B cell (primary cell): ENCODE measurements at regions not wholly inside any gene's neighbourhood (a gene's known extent, or its start where the extent isn't known, plus 50 kb on each side); places are given as distances from the start of the nearest gene placed in this dataset.

Source experiments
- EZH2 ChIP-seq: IDR thresholded peaks from 2 replicates; pipeline ENCODE4 v1.6.1; 2012; ENCODE audit warnings: borderline replicate concordance, low read depth, mild to moderate bottlenecking, moderate library complexity, low read length; ENCODE audit not compliant: insufficient read depth, poor library complexity, severe bottlenecking
- TF ChIP-seq, protein P1 (sequence below): fragments of 200-600 bp; IDR thresholded peaks from one replicate; pipeline ENCODE4 v1.8.0; 2022; ENCODE audit warnings: antibody characterized with exemption, mild to moderate bottlenecking

GRCh38 chr4:8694651-8695151 lies 102.1 kb downstream of the CPZ start:
- TF ChIP-seq, protein P1, sequence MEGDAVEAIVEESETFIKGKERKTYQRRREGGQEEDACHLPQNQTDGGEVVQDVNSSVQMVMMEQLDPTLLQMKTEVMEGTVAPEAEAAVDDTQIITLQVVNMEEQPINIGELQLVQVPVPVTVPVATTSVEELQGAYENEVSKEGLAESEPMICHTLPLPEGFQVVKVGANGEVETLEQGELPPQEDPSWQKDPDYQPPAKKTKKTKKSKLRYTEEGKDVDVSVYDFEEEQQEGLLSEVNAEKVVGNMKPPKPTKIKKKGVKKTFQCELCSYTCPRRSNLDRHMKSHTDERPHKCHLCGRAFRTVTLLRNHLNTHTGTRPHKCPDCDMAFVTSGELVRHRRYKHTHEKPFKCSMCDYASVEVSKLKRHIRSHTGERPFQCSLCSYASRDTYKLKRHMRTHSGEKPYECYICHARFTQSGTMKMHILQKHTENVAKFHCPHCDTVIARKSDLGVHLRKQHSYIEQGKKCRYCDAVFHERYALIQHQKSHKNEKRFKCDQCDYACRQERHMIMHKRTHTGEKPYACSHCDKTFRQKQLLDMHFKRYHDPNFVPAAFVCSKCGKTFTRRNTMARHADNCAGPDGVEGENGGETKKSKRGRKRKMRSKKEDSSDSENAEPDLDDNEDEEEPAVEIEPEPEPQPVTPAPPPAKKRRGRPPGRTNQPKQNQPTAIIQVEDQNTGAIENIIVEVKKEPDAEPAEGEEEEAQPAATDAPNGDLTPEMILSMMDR: no peak
- no peak for TF ChIP-seq EZH2
